ENCODE measurements at regions not wholly inside any gene's neighbourhood (a gene's known extent, or its start where the extent isn't known, plus 50 kb on each side); places are given as distances from the start of the nearest gene placed in this dataset.

DNA sequence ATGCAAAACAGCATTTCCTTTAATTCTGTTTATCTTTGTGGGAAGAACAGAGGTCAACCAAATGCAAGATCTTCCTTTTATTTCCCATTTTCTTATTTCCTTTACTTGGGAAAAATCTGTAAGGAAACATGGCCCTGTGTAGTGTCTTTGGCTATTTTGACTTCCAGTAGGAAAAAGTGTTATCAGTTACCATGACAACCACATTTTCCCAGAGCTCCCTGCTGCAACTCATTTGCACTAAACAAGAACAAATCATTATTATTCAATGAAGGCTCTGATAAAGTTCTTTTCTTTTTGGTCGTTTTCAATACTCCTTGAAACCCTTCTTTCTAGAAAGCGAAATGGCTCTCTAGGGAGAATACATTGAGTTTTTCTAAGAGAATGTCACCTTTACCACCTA lies 117.2 kb upstream of the DDX53 start:
- TF ChIP-seq, protein P1, sequence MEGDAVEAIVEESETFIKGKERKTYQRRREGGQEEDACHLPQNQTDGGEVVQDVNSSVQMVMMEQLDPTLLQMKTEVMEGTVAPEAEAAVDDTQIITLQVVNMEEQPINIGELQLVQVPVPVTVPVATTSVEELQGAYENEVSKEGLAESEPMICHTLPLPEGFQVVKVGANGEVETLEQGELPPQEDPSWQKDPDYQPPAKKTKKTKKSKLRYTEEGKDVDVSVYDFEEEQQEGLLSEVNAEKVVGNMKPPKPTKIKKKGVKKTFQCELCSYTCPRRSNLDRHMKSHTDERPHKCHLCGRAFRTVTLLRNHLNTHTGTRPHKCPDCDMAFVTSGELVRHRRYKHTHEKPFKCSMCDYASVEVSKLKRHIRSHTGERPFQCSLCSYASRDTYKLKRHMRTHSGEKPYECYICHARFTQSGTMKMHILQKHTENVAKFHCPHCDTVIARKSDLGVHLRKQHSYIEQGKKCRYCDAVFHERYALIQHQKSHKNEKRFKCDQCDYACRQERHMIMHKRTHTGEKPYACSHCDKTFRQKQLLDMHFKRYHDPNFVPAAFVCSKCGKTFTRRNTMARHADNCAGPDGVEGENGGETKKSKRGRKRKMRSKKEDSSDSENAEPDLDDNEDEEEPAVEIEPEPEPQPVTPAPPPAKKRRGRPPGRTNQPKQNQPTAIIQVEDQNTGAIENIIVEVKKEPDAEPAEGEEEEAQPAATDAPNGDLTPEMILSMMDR (IDR thresholded peaks at IDR 0.05; ENCODE audit: low read depth, low read length): no peak
- no peak for TF ChIP-seq EZH2phosphoT487 (IDR thresholded peaks at IDR 0.05; ENCODE audit: low read depth)
